AG04449 (cell line): ENCODE measurements at regions not wholly inside any gene's neighbourhood (a gene's known extent, or its start where the extent isn't known, plus 50 kb on each side); places are given as distances from the start of the nearest gene placed in this dataset.

Experiments
- CTCF ChIA-PET: fragments of 350-600 bp; formaldehyde crosslinking; extraction: SDS; loops from one replicate; lab custom pipeline; 2021; ENCODE audit warnings: antibody characterized with exemption; lab: Yijun Ruan, JAX
- POLR2A ChIA-PET: fragments of 400-600, 350-600 bp; formaldehyde crosslinking; extraction: SDS; loops from one replicate; lab custom pipeline; 2020; ENCODE audit warnings: antibody characterized with exemption, inconsistent platforms; lab: Yijun Ruan, JAX
- DNase-seq: peaks from one replicate; pipeline ENCODE4 v3.0.0-alpha.2; 2010; ENCODE audit warnings: low read depth, low spot score
- H3K4me3 ChIP-seq: 2 replicates; pipeline ENCODE4 v1.5.1; 2011; ENCODE audit warnings: low read depth, mild to moderate bottlenecking, control low read depth, low read length
- CTCF ChIP-seq: IDR thresholded peaks from one replicate; pipeline ENCODE4 v1.5.1; 2011; ENCODE audit warnings: mild to moderate bottlenecking, moderate library complexity, low read length, control low read depth, inconsistent platforms; ENCODE audit not compliant: insufficient read depth; ENCODE audit errors: missing control alignments

- CTCF ChIA-PET = no interaction called here
Observed at GRCh38 chr11:38304926-38305325, 1706.9 kb upstream of the RAG2 start.

GRCh38 chr11:38302564-38302963 lies 1704.5 kb upstream of the RAG2 start:
- TF ChIP-seq CTCF = no peak
- ChIA-PET CTCF (no interaction called here), POLR2A (no interaction called here)
- no peak overlapping the region for H3K4me3 ChIP-seq
- no peak for DNase-seq

More at GRCh38 chr11:38304926-38305325, 1706.9 kb upstream of the RAG2 start:
- POLR2A ChIA-PET = no interaction called here
- no peak for TF ChIP-seq CTCF
- no peak overlapping the region for H3K4me3 ChIP-seq
- DNase-seq = no peak

GRCh38 chr11:38300570-38300969 lies 1702.5 kb upstream of the RAG2 start:
- POLR2A ChIA-PET = no interaction called here
- no peak for TF ChIP-seq CTCF
- CTCF ChIA-PET = no interaction called here
- DNase-seq = no peak
- H3K4me3 ChIP-seq = no peak overlapping the region

- ChIA-PET POLR2A (no interaction called here), CTCF (no interaction called here)
- H3K4me3 ChIP-seq = no peak overlapping the region
- no peak for TF ChIP-seq CTCF
- DNase-seq = no peak
Observed at GRCh38 chr11:38296211-38296776, 1698.3 kb upstream of the RAG2 start.

GRCh38 chr11:38282718-38283117 lies 1684.7 kb upstream of the RAG2 start:
- no peak for DNase-seq
- ChIA-PET POLR2A (no interaction called here), CTCF (no interaction called here)
- no peak for TF ChIP-seq CTCF
- H3K4me3 ChIP-seq = no peak overlapping the region

- DNase-seq = no peak
- POLR2A ChIA-PET = no interaction called here
- CTCF ChIA-PET = no interaction called here
- TF ChIP-seq CTCF = no peak
- H3K4me3 ChIP-seq = no peak overlapping the region
Observed at GRCh38 chr11:38278457-38279141, 1680.6 kb upstream of the RAG2 start.
